ENCODE measurements at regions not wholly inside any gene's neighbourhood (a gene's known extent, or its start where the extent isn't known, plus 50 kb on each side); places are given as distances from the start of the nearest gene placed in this dataset.

GRCh38 chrX:113629326-113629725 is 788.7 kb upstream of the AMOT start:
- H3K4me3 ChIP-seq: no peak overlapping the region
- DNase-seq (ENCODE audit: low spot score in 2 of 2): no peak
- H3K36me3 ChIP-seq: no peaks in the 10 kb centered on the region
- no peak overlapping the region for H3K27ac ChIP-seq
- no peaks in the 10 kb centered on the region for H3K4me1 ChIP-seq
- H3K27me3 ChIP-seq: no peaks in the 10 kb centered on the region
- 67% methylated on average over 3 of the region's 3 CpGs for WGBS
- no peak for TF ChIP-seq POLR2A (IDR thresholded peaks at IDR 0.05)
- TF ChIP-seq CTCF (IDR thresholded peaks at IDR 0.05): no peak
- H3K9me3 ChIP-seq: no peaks in the 10 kb centered on the region

GRCh38 chrX:113594123-113594841 is 753.7 kb upstream of the AMOT start:
- DNase-seq (ENCODE audit: low spot score in 2 of 2): no peak

GRCh38 chrX:113586281-113586898 is 745.8 kb upstream of the AMOT start:
- WGBS: 76% methylated on average over 15 of the region's 15 CpGs
- Histone ChIP-seq H3K27me3 (no peaks in the 10 kb centered on the region), H3K4me1 (no peaks in the 10 kb centered on the region)

More at GRCh38 chrX:113594123-113594841, 753.7 kb upstream of the AMOT start:
- H3K4me3 ChIP-seq: no peak overlapping the region
- no peaks in the 10 kb centered on the region for H3K36me3 ChIP-seq
- 67% methylated on average over 6 of the region's 6 CpGs for WGBS
- TF ChIP-seq CTCF (IDR thresholded peaks at IDR 0.05): no peak
- no peak for TF ChIP-seq POLR2AphosphoS5 (IDR thresholded peaks at IDR 0.05)
- no peak for TF ChIP-seq POLR2A (IDR thresholded peaks at IDR 0.05)
- no peak for TF ChIP-seq EP300 (IDR thresholded peaks at IDR 0.05)
- no peak overlapping the region for H3K27ac ChIP-seq
- H3K4me1 ChIP-seq: no peaks in the 10 kb centered on the region
- H3K27me3 ChIP-seq: no peaks in the 10 kb centered on the region
- no peaks in the 10 kb centered on the region for H3K9me3 ChIP-seq

GRCh38 chrX:113580486-113580885 is 739.9 kb upstream of the AMOT start:
- H3K36me3 ChIP-seq: no peaks in the 10 kb centered on the region
- H3K4me1 ChIP-seq: no peaks in the 10 kb centered on the region
- 92% methylated on average over 2 of the region's 2 CpGs for WGBS
- DNase-seq (ENCODE audit: low spot score in 2 of 2): no peak
- H3K27ac ChIP-seq: no peak overlapping the region
- TF ChIP-seq EP300 (IDR thresholded peaks at IDR 0.05) (no peak), POLR2A (IDR thresholded peaks at IDR 0.05) (no peak), POLR2AphosphoS5 (IDR thresholded peaks at IDR 0.05) (no peak), CTCF (IDR thresholded peaks at IDR 0.05) (no peak)
- no peaks in the 10 kb centered on the region for H3K27me3 ChIP-seq
- H3K4me3 ChIP-seq: no peak overlapping the region
- H3K9me3 ChIP-seq: no peaks in the 10 kb centered on the region

More at GRCh38 chrX:113586281-113586898, 745.8 kb upstream of the AMOT start:
- no peak for DNase-seq (ENCODE audit: low spot score in 2 of 2)
- no peak overlapping the region for H3K4me3 ChIP-seq
- H3K27ac ChIP-seq: no peak overlapping the region
- TF ChIP-seq POLR2AphosphoS5 (IDR thresholded peaks at IDR 0.05) (no peak), POLR2A (IDR thresholded peaks at IDR 0.05) (no peak), EP300 (IDR thresholded peaks at IDR 0.05) (no peak), CTCF (IDR thresholded peaks at IDR 0.05) (no peak)
- H3K36me3 ChIP-seq: no peaks in the 10 kb centered on the region
- no peaks in the 10 kb centered on the region for H3K9me3 ChIP-seq

GRCh38 chrX:113558576-113558975 is 717.9 kb upstream of the AMOT start:
- no peaks in the 10 kb centered on the region for H3K27me3 ChIP-seq
- 80% methylated on average over 1 of the region's 1 CpG for WGBS
- H3K36me3 ChIP-seq: no peaks in the 10 kb centered on the region
- no peak overlapping the region for H3K27ac ChIP-seq
- DNase-seq (ENCODE audit: low spot score in 2 of 2): no peak
- H3K4me1 ChIP-seq: no peaks in the 10 kb centered on the region
- H3K4me3 ChIP-seq: no peak overlapping the region
- H3K9me3 ChIP-seq: no peaks in the 10 kb centered on the region
- no peak for TF ChIP-seq CTCF (IDR thresholded peaks at IDR 0.05)
- no peak for TF ChIP-seq EP300 (IDR thresholded peaks at IDR 0.05)
- TF ChIP-seq POLR2A (IDR thresholded peaks at IDR 0.05): no peak
- no peak for TF ChIP-seq POLR2AphosphoS5 (IDR thresholded peaks at IDR 0.05)
